H9 (cell line): ENCODE measurements at regions not wholly inside any gene's neighbourhood (a gene's known extent, or its start where the extent isn't known, plus 50 kb on each side); places are given as distances from the start of the nearest gene placed in this dataset.

Experiments used
- DNase-seq: peaks from one replicate; pipeline ENCODE4 v3.0.0-alpha.2; 2017
- H2AFZ ChIP-seq: one replicate; pipeline ENCODE4 v1.6.1; 2013; ENCODE audit warnings: mild to moderate bottlenecking, low read length, control low read depth, moderate library complexity
- H2AK5ac ChIP-seq: 2 replicates; pipeline ENCODE4 v1.6.1; 2013; ENCODE audit warnings: low read length, control low read depth, mixed read lengths; ENCODE audit not compliant: insufficient read length
- H2BK120ac ChIP-seq: one replicate; pipeline ENCODE4 v1.6.1; 2013; ENCODE audit warnings: low read depth, mild to moderate bottlenecking, low read length, control low read depth, inconsistent platforms; ENCODE audit not compliant: poor library complexity, severe bottlenecking
- H2BK12ac ChIP-seq: 2 replicates; pipeline ENCODE4 v1.6.1; 2013; ENCODE audit warnings: low read length, control low read depth, mixed read lengths, low read depth; ENCODE audit not compliant: insufficient read length
- H2BK15ac ChIP-seq: 2 replicates; pipeline ENCODE4 v1.6.1; 2013; ENCODE audit warnings: low read depth, low read length, control low read depth
- H2BK20ac ChIP-seq: one replicate; pipeline ENCODE4 v1.6.1; 2013; ENCODE audit warnings: low read depth, mild to moderate bottlenecking, low read length, control low read depth, inconsistent platforms; ENCODE audit not compliant: poor library complexity, severe bottlenecking
- H2BK5ac ChIP-seq: 2 replicates; pipeline ENCODE4 v1.6.1; 2013; ENCODE audit warnings: low read length, control low read depth, mixed read lengths; ENCODE audit not compliant: insufficient read length
- H3K14ac ChIP-seq: 2 replicates; pipeline ENCODE4 v1.6.1; 2013; ENCODE audit warnings: low read length, control low read depth; ENCODE audit not compliant: insufficient read depth
- H3K18ac ChIP-seq: 2 replicates; pipeline ENCODE4 v1.6.1; 2013; ENCODE audit warnings: low read depth, mild to moderate bottlenecking, mixed read lengths, low read length, control low read depth; ENCODE audit not compliant: insufficient read length
- H3K23ac ChIP-seq: 2 replicates; pipeline ENCODE4 v1.6.1; 2013; ENCODE audit warnings: low read length, control low read depth, mixed read lengths, low read depth; ENCODE audit not compliant: insufficient read length
- H3K23me2 ChIP-seq: 2 replicates; pipeline ENCODE4 v1.6.1; 2013; ENCODE audit warnings: low read depth, mild to moderate bottlenecking, mixed read lengths, low read length, control low read depth; ENCODE audit not compliant: insufficient read length, poor library complexity, severe bottlenecking
- H3K27ac ChIP-seq: 2 replicates; pipeline ENCODE4 v1.5.1; 2013; ENCODE audit warnings: low read length, control low read depth, mixed read lengths, low read depth; ENCODE audit not compliant: insufficient read length
- H3K27me3 ChIP-seq: 2 replicates; pipeline ENCODE4 v1.6.1; 2013; ENCODE audit warnings: low read length, control low read depth, inconsistent platforms; ENCODE audit not compliant: insufficient read depth
- H3K4ac ChIP-seq: 2 replicates; pipeline ENCODE4 v1.6.1; 2013; ENCODE audit warnings: low read depth, mild to moderate bottlenecking, control low read depth, inconsistent platforms, low read length, moderate library complexity
- H3K4me1 ChIP-seq: 2 replicates; pipeline ENCODE4 v1.6.1; 2013; ENCODE audit warnings: low read length, control low read depth, inconsistent platforms; ENCODE audit not compliant: insufficient read depth
- H3K4me2 ChIP-seq: 2 replicates; pipeline ENCODE4 v1.6.1; 2013; ENCODE audit warnings: low read length, control low read depth, mixed read lengths; ENCODE audit not compliant: insufficient read length, insufficient read depth
- H3K56ac ChIP-seq: 2 replicates; pipeline ENCODE4 v1.6.1; 2013; ENCODE audit warnings: low read depth, mild to moderate bottlenecking, mixed read lengths, low read length, control low read depth; ENCODE audit not compliant: insufficient read length
- H3K79me1 ChIP-seq: 2 replicates; pipeline ENCODE4 v1.6.1; 2013; ENCODE audit warnings: low read depth, mild to moderate bottlenecking, moderate library complexity, low read length, control low read depth, inconsistent platforms; ENCODE audit not compliant: insufficient read depth, poor library complexity, severe bottlenecking
- H3K79me2 ChIP-seq: 2 replicates; pipeline ENCODE4 v1.6.1; 2013; ENCODE audit warnings: low read length, control low read depth, inconsistent platforms; ENCODE audit not compliant: insufficient read depth
- H3K9ac ChIP-seq: 2 replicates; pipeline ENCODE4 v1.6.1; 2013; ENCODE audit warnings: low read length, control low read depth, mixed read lengths; ENCODE audit not compliant: insufficient read length; ENCODE audit errors: extremely low read depth
- H3K9me3 ChIP-seq: one replicate; pipeline ENCODE4 v1.6.1; 2013; ENCODE audit warnings: low read depth, low read length, inconsistent platforms; ENCODE audit not compliant: control insufficient read depth
- H3T11ph ChIP-seq: one replicate; pipeline ENCODE4 v1.6.1; 2013; ENCODE audit warnings: mild to moderate bottlenecking, low read length, control low read depth, inconsistent platforms
- H4K20me1 ChIP-seq: one replicate; pipeline ENCODE4 v1.6.1; 2013; ENCODE audit not compliant: control insufficient read depth, insufficient read length, insufficient read depth
- H4K5ac ChIP-seq: 2 replicates; pipeline ENCODE4 v1.6.1; 2013; ENCODE audit warnings: low read depth, mild to moderate bottlenecking, mixed read lengths, low read length, control low read depth; ENCODE audit not compliant: insufficient read length
- H4K8ac ChIP-seq: replicated peaks from 2 replicates; pipeline ENCODE4 v1.6.1; 2013; ENCODE audit warnings: low read length, control low read depth, mixed read lengths, low read depth; ENCODE audit not compliant: insufficient read length
- H4K91ac ChIP-seq: 2 replicates; pipeline ENCODE4 v1.6.1; 2013; ENCODE audit warnings: low read depth, mild to moderate bottlenecking, moderate library complexity, mixed read lengths, low read length, control low read depth; ENCODE audit not compliant: insufficient read length
- H3K27ac Mint-ChIP-seq, 3 experiments: 2 replicates in 2 of 3; 3 replicates in 1 of 3; pipeline ENCODE4 v1.8.0; 2020 to 2021; ENCODE audit warnings: mixed read lengths in 3 of 3, mild to moderate bottlenecking in 1 of 3, moderate library complexity in 1 of 3
- H3K27me3 Mint-ChIP-seq: 2 replicates; pipeline ENCODE4 v1.8.0; 2021; ENCODE audit warnings: low read depth, mild to moderate bottlenecking, moderate library complexity, mixed read lengths
- H3K36me3 Mint-ChIP-seq, 3 experiments: 2 replicates in 2 of 3; 3 replicates in 1 of 3; pipeline ENCODE4 v1.8.0; 2020 to 2021; ENCODE audit warnings: low read depth in 3 of 3, mixed read lengths in 3 of 3; ENCODE audit not compliant: insufficient read depth in 1 of 3
- H3K4me1 Mint-ChIP-seq, 2 experiments: 2 replicates each; pipeline ENCODE4 v1.8.0; 2020; ENCODE audit warnings: mixed read lengths in 2 of 2
- H3K4me3 Mint-ChIP-seq, 2 experiments: 2 replicates in 1 of 2; 3 replicates in 1 of 2; pipeline ENCODE4 v1.8.0; 2020 to 2021; ENCODE audit warnings: mild to moderate bottlenecking in 2 of 2, mixed read lengths in 2 of 2, moderate library complexity in 1 of 2
- H3K9me3 Mint-ChIP-seq, 2 experiments: 2 replicates in 1 of 2; 3 replicates in 1 of 2; pipeline ENCODE4 v1.8.0; 2020; ENCODE audit warnings: mild to moderate bottlenecking in 2 of 2, mixed read lengths in 2 of 2, moderate library complexity in 1 of 2
- CTCF ChIP-seq: fragments of 200-600 bp; sonication (generic); conservative IDR thresholded peaks from 3 replicates; pipeline ENCODE4 v1.8.0; 2021; ENCODE audit warnings: antibody characterized with exemption, mild to moderate bottlenecking
- WGBS: extraction: QIAGEN DNeasy Blood & Tissue Kit; methylation state at CpG from one replicate; pipeline ENCODE4 v1.1.7; 2013; ENCODE audit warnings: missing lambda C conversion rate, low lambda C conversion rate, mixed read lengths; ENCODE audit not compliant: insufficient read length; ENCODE audit errors: extremely low coverage; 5-methylcytosine and 5-hydroxymethylcytosine counted together

GRCh38 chr7:91355695-91356435, 91.6 kb downstream of the FZD1 start:
- H2BK15ac ChIP-seq = no peak overlapping the region
- no peak overlapping the region for H3K9ac ChIP-seq
- H3K18ac ChIP-seq = no peak overlapping the region
- TF ChIP-seq CTCF = no peak
- Mint-ChIP-seq H3K27ac (no peak overlapping the region; a peak in 1 of 7 replicates), H3K36me3 (no peaks in the 10 kb centered on the region; a peak in 1 of 7 replicates), H3K27me3 (peaks cover 99% of the 10 kb centered on the region), H3K9me3 (peaks cover 0 to 2% of the 10 kb centered on the region in 2 experiments; a peak in 1 of 5 replicates), H3K4me3 (peak overlapping the region in 1 of 2 experiments; percentile 40; a peak in 1 of 5 replicates), H3K4me1 (peaks cover 21 to 35% of the 10 kb centered on the region in 2 experiments)
- H3K9me3 ChIP-seq = no peaks in the 10 kb centered on the region
- H3K27ac ChIP-seq = no peak overlapping the region
- no peak overlapping the region for H2BK120ac ChIP-seq
- H2BK12ac ChIP-seq = no peak overlapping the region
- H3K14ac ChIP-seq = no peak overlapping the region
- H3K4me2 ChIP-seq = no peak overlapping the region
- no peak overlapping the region for H2BK20ac ChIP-seq
- no peaks in the 10 kb centered on the region for H4K20me1 ChIP-seq
- H4K8ac ChIP-seq = no peak overlapping the region
- no peak overlapping the region for H4K91ac ChIP-seq
- no peak overlapping the region for H3K4ac ChIP-seq
- no peak overlapping the region for H3K56ac ChIP-seq
- no peak overlapping the region for H3K23ac ChIP-seq
- no peak overlapping the region for H3T11ph ChIP-seq
- peaks cover 55% of the 10 kb centered on the region for H3K27me3 ChIP-seq
- no peaks in the 10 kb centered on the region for H3K79me2 ChIP-seq
- no peaks in the 10 kb centered on the region for H3K4me1 ChIP-seq
- no peak overlapping the region for H2BK5ac ChIP-seq
- no peak overlapping the region for H4K5ac ChIP-seq
- H2AK5ac ChIP-seq = no peak overlapping the region
- no CpG with 5 or more reads among the region's 7 CpGs for WGBS
- no peaks in the 10 kb centered on the region for H3K23me2 ChIP-seq
- H2AFZ ChIP-seq = no peak overlapping the region
- peak; percentile 54 for DNase-seq
- no peaks in the 10 kb centered on the region for H3K79me1 ChIP-seq
